Osteoblast (primary cell): ENCODE measurements at regions not wholly inside any gene's neighbourhood (a gene's known extent, or its start where the extent isn't known, plus 50 kb on each side); places are given as distances from the start of the nearest gene placed in this dataset.
A peak's percentile ranks its signal among the peaks of the same experiment; 100 is the strongest.

Experiments
- DNase-seq: peaks from one replicate; pipeline ENCODE4 v3.0.0; 2011; ENCODE audit warnings: low spot score, mixed read lengths; ENCODE audit not compliant: insufficient read length; ENCODE audit errors: missing footprints
- H2AFZ ChIP-seq: 2 replicates; pipeline ENCODE4 v1.6.0; 2011; ENCODE audit warnings: mild to moderate bottlenecking, low read length
- H3K27ac ChIP-seq: 2 replicates; pipeline ENCODE4 v1.5.1; 2011; ENCODE audit warnings: mild to moderate bottlenecking, low read depth, low read length, moderate library complexity
- H3K27me3 ChIP-seq: 2 replicates; pipeline ENCODE4 v1.6.0; 2012; ENCODE audit warnings: mild to moderate bottlenecking, control low read depth, inconsistent platforms, low read length, moderate library complexity; ENCODE audit not compliant: insufficient read depth
- H3K36me3 ChIP-seq: 2 replicates; pipeline ENCODE4 v1.5.1; 2011; ENCODE audit warnings: mild to moderate bottlenecking, low read length, control low read depth, moderate library complexity; ENCODE audit not compliant: insufficient read depth
- H3K4me1 ChIP-seq: 2 replicates; pipeline ENCODE4 v1.5.1; 2011; ENCODE audit warnings: mild to moderate bottlenecking, low read length, control low read depth, moderate library complexity; ENCODE audit not compliant: insufficient read depth
- H3K4me2 ChIP-seq: 2 replicates; pipeline ENCODE4 v1.6.0; 2011; ENCODE audit warnings: mild to moderate bottlenecking, low read length; ENCODE audit not compliant: insufficient read depth
- H3K4me3 ChIP-seq: fragments of 200-600 bp; sonication (generic); 3 replicates; pipeline ENCODE4 v1.5.1; 2012; ENCODE audit warnings: mild to moderate bottlenecking, low read length, inconsistent platforms; ENCODE audit not compliant: insufficient read depth
- H3K79me2 ChIP-seq: 2 replicates; pipeline ENCODE4 v1.6.0; 2012; ENCODE audit warnings: mild to moderate bottlenecking, low read length, control low read depth, inconsistent platforms; ENCODE audit not compliant: insufficient read depth
- H3K9me3 ChIP-seq: 2 replicates; pipeline ENCODE4 v1.5.1; 2011; ENCODE audit warnings: low read depth, low read length, control low read depth
- H4K20me1 ChIP-seq: 2 replicates; pipeline ENCODE4 v1.6.0; 2012; ENCODE audit warnings: mild to moderate bottlenecking, low read length, control low read depth; ENCODE audit not compliant: insufficient read depth
- TF ChIP-seq, protein P1 (sequence below): IDR thresholded peaks from 2 replicates; pipeline ENCODE4 v1.5.1; 2011; ENCODE audit warnings: mild to moderate bottlenecking, low read depth, low read length, moderate library complexity; ENCODE audit errors: extremely low read depth

DNA sequence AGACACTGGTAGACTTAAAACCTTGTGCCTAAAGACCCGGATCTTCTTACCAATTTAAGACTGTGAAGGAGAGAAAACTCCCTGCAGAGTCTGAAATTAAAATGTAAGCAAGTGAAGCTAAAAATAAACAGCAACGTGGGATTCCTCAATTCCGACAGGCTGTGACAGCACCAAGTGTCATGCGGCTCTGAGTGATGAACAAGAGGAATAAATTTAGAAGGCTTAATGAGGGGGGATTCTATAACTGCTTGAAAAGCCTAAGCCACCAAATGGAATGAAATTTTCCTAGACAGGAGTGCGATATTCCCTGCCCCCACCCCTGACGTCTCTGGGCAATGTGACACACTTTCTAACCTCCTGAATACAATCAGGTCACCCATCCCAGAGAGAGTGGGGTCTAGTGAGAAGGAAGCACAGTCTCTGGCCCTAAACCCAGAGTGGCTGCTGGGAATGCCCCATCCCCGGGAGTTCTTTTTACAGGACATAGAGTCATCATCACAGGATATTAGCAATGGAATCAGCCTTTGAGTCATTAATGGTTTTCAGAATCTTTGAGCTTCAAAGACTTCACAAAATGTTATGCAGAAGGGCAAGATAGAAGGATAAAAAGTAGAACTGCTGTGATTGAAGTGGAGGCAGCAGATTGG lies 114.3 kb downstream of the EDEM1 start:
- H3K4me1 ChIP-seq = no peaks in the 10 kb centered on the region
- no peak overlapping the region for H3K4me3 ChIP-seq
- H2AFZ ChIP-seq = no peak overlapping the region
- no peak overlapping the region for H3K27ac ChIP-seq
- TF ChIP-seq, protein P1, sequence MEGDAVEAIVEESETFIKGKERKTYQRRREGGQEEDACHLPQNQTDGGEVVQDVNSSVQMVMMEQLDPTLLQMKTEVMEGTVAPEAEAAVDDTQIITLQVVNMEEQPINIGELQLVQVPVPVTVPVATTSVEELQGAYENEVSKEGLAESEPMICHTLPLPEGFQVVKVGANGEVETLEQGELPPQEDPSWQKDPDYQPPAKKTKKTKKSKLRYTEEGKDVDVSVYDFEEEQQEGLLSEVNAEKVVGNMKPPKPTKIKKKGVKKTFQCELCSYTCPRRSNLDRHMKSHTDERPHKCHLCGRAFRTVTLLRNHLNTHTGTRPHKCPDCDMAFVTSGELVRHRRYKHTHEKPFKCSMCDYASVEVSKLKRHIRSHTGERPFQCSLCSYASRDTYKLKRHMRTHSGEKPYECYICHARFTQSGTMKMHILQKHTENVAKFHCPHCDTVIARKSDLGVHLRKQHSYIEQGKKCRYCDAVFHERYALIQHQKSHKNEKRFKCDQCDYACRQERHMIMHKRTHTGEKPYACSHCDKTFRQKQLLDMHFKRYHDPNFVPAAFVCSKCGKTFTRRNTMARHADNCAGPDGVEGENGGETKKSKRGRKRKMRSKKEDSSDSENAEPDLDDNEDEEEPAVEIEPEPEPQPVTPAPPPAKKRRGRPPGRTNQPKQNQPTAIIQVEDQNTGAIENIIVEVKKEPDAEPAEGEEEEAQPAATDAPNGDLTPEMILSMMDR = no peak
- H3K36me3 ChIP-seq = no peaks in the 10 kb centered on the region
- no peaks in the 10 kb centered on the region for H3K79me2 ChIP-seq
- H3K27me3 ChIP-seq = no peaks in the 10 kb centered on the region
- no peaks in the 10 kb centered on the region for H3K9me3 ChIP-seq
- no peaks in the 10 kb centered on the region for H4K20me1 ChIP-seq
- no peak overlapping the region for H3K4me2 ChIP-seq
- no peak for DNase-seq

DNA sequence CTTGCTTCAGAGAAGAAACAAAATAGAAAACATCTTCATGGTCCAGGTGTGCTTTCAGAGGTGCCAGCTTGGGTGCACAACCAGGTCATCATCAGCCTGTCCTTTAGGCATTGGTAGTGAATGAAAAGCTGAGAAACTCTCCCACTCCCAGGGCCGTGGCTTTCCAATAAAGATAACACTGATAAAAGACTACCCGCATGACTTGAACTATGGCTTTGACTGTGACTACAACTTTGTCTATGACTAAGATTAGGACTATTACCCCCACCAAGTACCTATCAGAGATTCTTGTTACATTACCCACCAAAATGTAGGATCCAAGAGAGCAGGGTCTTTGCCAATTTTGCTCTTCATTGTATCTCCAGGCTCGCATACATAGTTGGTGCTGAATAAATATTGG lies 115.2 kb downstream of the EDEM1 start:
- Histone ChIP-seq H3K9me3 (no peaks in the 10 kb centered on the region), H3K4me1 (no peaks in the 10 kb centered on the region), H3K27me3 (no peaks in the 10 kb centered on the region), H3K27ac (no peak overlapping the region), H3K4me2 (no peak overlapping the region), H4K20me1 (no peaks in the 10 kb centered on the region), H3K79me2 (no peaks in the 10 kb centered on the region), H2AFZ (no peak overlapping the region), H3K4me3 (no peak overlapping the region), H3K36me3 (no peaks in the 10 kb centered on the region)
- TF ChIP-seq, protein P1 = no peak
- no peak for DNase-seq

DNA sequence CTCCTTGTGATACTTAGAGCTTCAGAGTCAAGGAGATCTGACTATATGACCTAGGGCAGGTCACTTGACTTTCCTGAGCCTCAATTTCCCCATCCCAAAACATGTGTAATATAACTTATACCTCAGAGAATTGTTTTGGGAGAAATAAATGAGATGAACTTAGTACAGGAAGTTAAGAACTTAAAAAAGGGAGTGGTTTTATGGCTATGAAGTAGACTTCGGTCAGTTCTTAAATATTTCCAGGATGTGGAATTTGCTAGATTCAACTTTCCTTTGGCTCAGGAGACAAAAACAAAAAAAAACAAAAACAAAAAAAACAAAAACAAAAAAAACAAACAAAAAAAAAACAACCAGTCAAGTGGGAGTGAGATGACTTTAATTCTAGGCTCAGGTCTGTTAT lies 116.7 kb downstream of the EDEM1 start:
- H3K4me1 ChIP-seq = no peaks in the 10 kb centered on the region
- TF ChIP-seq, protein P1 = no peak
- no peaks in the 10 kb centered on the region for H3K79me2 ChIP-seq
- H3K9me3 ChIP-seq = no peaks in the 10 kb centered on the region
- no peaks in the 10 kb centered on the region for H3K27me3 ChIP-seq
- H3K27ac ChIP-seq = no peak overlapping the region
- DNase-seq = no peak
- H2AFZ ChIP-seq = no peak overlapping the region
- H3K4me2 ChIP-seq = no peak overlapping the region
- H3K36me3 ChIP-seq = no peaks in the 10 kb centered on the region
- no peak overlapping the region for H3K4me3 ChIP-seq
- H4K20me1 ChIP-seq = no peaks in the 10 kb centered on the region

DNA sequence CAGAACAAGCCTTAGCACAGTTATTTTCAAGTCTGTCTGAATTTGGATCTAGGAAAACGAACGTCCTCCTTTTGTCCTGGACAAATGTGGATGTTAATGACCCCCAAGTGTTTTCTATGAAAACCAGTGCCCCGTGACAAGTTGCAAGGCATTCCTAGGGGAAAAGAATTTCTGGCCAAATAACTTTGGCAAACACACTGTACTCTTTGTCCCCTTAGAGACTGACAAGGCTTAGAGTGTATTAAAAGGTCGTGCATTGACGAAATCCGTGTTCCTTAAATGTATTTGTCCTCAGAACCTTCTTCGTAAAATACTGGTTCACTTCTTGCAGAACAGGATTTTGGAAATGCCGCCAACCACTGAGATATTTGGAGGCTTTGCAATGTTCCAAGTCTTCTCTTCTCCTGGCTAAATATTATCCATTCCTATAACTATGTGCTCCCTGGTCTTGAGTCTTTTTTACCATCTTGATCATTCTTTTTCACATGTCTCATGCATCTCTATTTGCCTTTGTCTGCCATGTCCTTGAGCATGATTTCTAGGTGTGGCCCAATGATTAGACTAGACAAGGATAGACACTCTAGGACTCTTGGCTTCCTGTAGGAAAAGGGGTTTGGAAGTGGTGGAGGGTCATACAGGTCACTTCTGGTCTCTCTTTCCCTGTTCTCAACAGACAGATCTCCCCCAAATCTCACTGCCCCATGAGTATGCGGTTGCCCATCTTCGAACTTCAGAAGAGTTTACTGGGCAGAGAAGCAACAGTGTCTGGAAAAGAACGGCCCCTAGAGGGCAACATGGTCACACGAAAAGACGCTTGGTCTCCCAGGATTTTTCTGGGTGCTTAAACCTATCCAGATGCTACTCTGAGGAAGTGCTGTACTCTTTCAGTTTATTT lies 117.5 kb downstream of the EDEM1 start:
- Histone ChIP-seq H3K36me3 (no peaks in the 10 kb centered on the region), H3K79me2 (no peaks in the 10 kb centered on the region), H4K20me1 (no peaks in the 10 kb centered on the region), H3K27me3 (no peaks in the 10 kb centered on the region), H3K27ac (no peak overlapping the region), H3K4me1 (no peaks in the 10 kb centered on the region), H2AFZ (no peak overlapping the region), H3K4me2 (no peak overlapping the region), H3K9me3 (no peaks in the 10 kb centered on the region), H3K4me3 (no peak overlapping the region)
- no peak for DNase-seq
- TF ChIP-seq, protein P1 = peak; percentile 61
